Common myeloid progenitor, CD34-positive (primary cell): ENCODE measurements at regions not wholly inside any gene's neighbourhood (a gene's known extent, or its start where the extent isn't known, plus 50 kb on each side); places are given as distances from the start of the nearest gene placed in this dataset.

ENCODE experiments used
- CTCF ChIA-PET: fragments of 350-600 bp; sonication (Branson Sonifier 250); formaldehyde crosslinking; loops from one replicate; lab custom pipeline; 2021; ENCODE audit warnings: antibody characterized with exemption; lab: Charles Lee
- POLR2A ChIA-PET: fragments of 350-600 bp; sonication (Branson Sonifier 250); formaldehyde crosslinking; loops from one replicate; lab custom pipeline; 2021; ENCODE audit warnings: antibody characterized with exemption; lab: Charles Lee
- DNase-seq, 3 donors: peaks; one replicate each; pipeline versions ENCODE4 v3.0.0 to v3.0.0-alpha.2; 2013
- H3K27ac ChIP-seq, 2 experiments: 1 replicate in 1 of 2; 2 replicates in 1 of 2; pipeline ENCODE4 v1.7.0; 2013; ENCODE audit warnings: inconsistent platforms in 2 of 2, low read length in 2 of 2, mild to moderate bottlenecking in 2 of 2, low read depth in 1 of 2, moderate library complexity in 1 of 2; ENCODE audit not compliant: severe bottlenecking in 2 of 2, insufficient read depth in 1 of 2, poor library complexity in 1 of 2
- H3K27me3 ChIP-seq, 5 experiments: replicated peaks in 2 of 5; 1 replicate in 3 of 5; 2 replicates in 2 of 5; pipeline versions ENCODE4 v1.6.1 to v1.7.0; 2013; ENCODE audit warnings: low read length in 4 of 5, mild to moderate bottlenecking in 2 of 5, moderate library complexity in 2 of 5, inconsistent platforms in 1 of 5; ENCODE audit not compliant: insufficient read depth in 5 of 5, control insufficient read depth in 4 of 5
- H3K36me3 ChIP-seq, 4 experiments: 1 replicate in 2 of 4; 2 replicates in 2 of 4; pipeline versions ENCODE4 v1.6.1 to v1.7.0; 2013; ENCODE audit warnings: low read length in 3 of 4, control low read depth in 1 of 4, mild to moderate bottlenecking in 1 of 4; ENCODE audit not compliant: control insufficient read depth in 4 of 4, insufficient read depth in 4 of 4
- H3K4me1 ChIP-seq, 4 experiments: 1 replicate in 3 of 4; 2 replicates in 1 of 4; pipeline versions ENCODE4 v1.6.1 to v1.7.1; 2013; ENCODE audit warnings: low read length in 3 of 4, mild to moderate bottlenecking in 3 of 4, control low read depth in 1 of 4, inconsistent platforms in 1 of 4, moderate library complexity in 1 of 4; ENCODE audit not compliant: control insufficient read depth in 4 of 4, insufficient read depth in 4 of 4; ENCODE audit errors: control extremely low read depth in 1 of 4
- H3K4me3 ChIP-seq, 7 experiments: 1 replicate in 4 of 7; 2 replicates in 3 of 7; pipeline versions ENCODE4 v1.5.1 to v1.7.0; 2013; ENCODE audit warnings: mild to moderate bottlenecking in 7 of 7, low read length in 6 of 7, moderate library complexity in 6 of 7, inconsistent platforms in 2 of 7, low read depth in 2 of 7, control low read depth in 1 of 7; ENCODE audit not compliant: insufficient read depth in 4 of 7, control insufficient read depth in 1 of 7; ENCODE audit errors: extremely low read depth in 1 of 7
- H3K9me3 ChIP-seq, 5 experiments: 1 replicate in 4 of 5; 2 replicates in 1 of 5; pipeline versions ENCODE4 v1.6.1 to v1.7.1; 2013; ENCODE audit warnings: low read length in 4 of 5, mild to moderate bottlenecking in 2 of 5, inconsistent platforms in 1 of 5, low read depth in 1 of 5, moderate library complexity in 1 of 5; ENCODE audit not compliant: control insufficient read depth in 4 of 5, insufficient read depth in 2 of 5; ENCODE audit errors: control extremely low read depth in 1 of 5
- WGBS: methylation state at CpG from one replicate; pipeline ENCODE4 v1.1.5; 2013; ENCODE audit not compliant: insufficient coverage; 5-methylcytosine and 5-hydroxymethylcytosine counted together

- peaks cover 0 to 2% (median 0%) of the 10 kb centered on the region in 5 experiments for H3K9me3 ChIP-seq
- no peak overlapping the region for H3K27ac ChIP-seq
- no peak overlapping the region for H3K4me3 ChIP-seq
- WGBS, result 77% methylated on average over 3 of the region's 3 CpGs
- POLR2A ChIA-PET, result no interaction called here
- no peak for DNase-seq
- H3K4me1 ChIP-seq, result peaks cover 2 to 11% (median 6%) of the 10 kb centered on the region in 4 experiments
- H3K36me3 ChIP-seq, result no peaks in the 10 kb centered on the region
- CTCF ChIA-PET, result no interaction called here
- H3K27me3 ChIP-seq, result no peaks in the 10 kb centered on the region
Observed at GRCh38 chrX:38991656-38992440, 190.6 kb downstream of the MID1IP1 start.

DNA sequence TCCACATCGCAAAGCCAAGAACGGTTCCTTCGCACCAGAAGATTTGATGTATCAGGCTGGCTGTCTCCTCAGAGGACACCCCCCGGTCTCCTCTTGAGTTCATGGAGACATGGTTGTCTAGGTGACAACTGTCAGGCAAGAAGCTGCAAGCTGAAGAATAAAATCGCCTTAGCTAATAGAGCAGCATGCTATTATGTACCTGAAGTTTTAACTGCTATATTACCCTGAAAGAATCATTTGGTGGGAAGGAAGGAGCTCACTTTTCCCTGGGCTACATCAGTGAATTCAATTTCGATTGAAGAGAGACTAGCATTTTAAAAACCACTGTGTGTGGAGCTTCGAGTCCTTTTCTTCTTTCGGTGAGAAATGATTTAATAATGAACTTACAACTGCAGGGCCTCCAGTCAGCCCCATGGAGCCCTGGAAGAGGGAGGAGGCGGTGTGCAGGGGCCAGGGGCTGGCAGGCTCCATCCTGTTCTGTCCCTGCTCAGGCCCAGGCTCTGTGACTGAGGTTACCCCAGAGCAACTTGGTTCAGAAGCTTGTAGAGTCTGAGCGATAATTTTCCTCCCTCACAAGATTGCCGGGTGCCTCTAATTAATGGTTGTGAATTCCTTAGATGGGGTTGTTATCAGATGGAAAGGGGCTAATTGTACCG, 191.3 kb downstream of the MID1IP1 start:
- H3K4me1 ChIP-seq, result peaks cover 0 to 4% (median under 1%) of the 10 kb centered on the region in 4 experiments
- no peak overlapping the region for H3K27ac ChIP-seq
- peaks cover 0 to 2% (median 0%) of the 10 kb centered on the region in 5 experiments for H3K9me3 ChIP-seq
- POLR2A ChIA-PET, result no interaction called here
- CTCF ChIA-PET, result no interaction called here
- H3K36me3 ChIP-seq, result no peaks in the 10 kb centered on the region
- 89% methylated on average over 9 of the region's 12 CpGs for WGBS
- H3K27me3 ChIP-seq, result no peaks in the 10 kb centered on the region
- DNase-seq, result no peak
- no peak overlapping the region for H3K4me3 ChIP-seq

- H3K9me3 ChIP-seq, result peaks cover 0 to 2% (median 0%) of the 10 kb centered on the region in 5 experiments
- no peak for DNase-seq
- no peak overlapping the region for H3K27ac ChIP-seq
- no peak overlapping the region for H3K4me3 ChIP-seq
- CTCF ChIA-PET, result no interaction called here
- no peaks in the 10 kb centered on the region for H3K27me3 ChIP-seq
- H3K4me1 ChIP-seq, result no peaks in the 10 kb centered on the region
- no CpG with 5 or more reads among the region's 1 CpG for WGBS
- POLR2A ChIA-PET, result no interaction called here
- H3K36me3 ChIP-seq, result no peaks in the 10 kb centered on the region
Observed at GRCh38 chrX:38993500-38993899, 192.2 kb downstream of the MID1IP1 start.

- H3K9me3 ChIP-seq, result peaks cover 0 to 2% (median 0%) of the 10 kb centered on the region in 5 experiments
- no peaks in the 10 kb centered on the region for H3K36me3 ChIP-seq
- no peak for DNase-seq
- 78% methylated on average over 2 of the region's 2 CpGs for WGBS
- H3K4me3 ChIP-seq, result no peak overlapping the region
- H3K4me1 ChIP-seq, result peaks cover 0 to 3% (median 0%) of the 10 kb centered on the region in 4 experiments
- H3K27ac ChIP-seq, result no peak overlapping the region
- ChIA-PET POLR2A (no interaction called here), CTCF (no interaction called here)
- H3K27me3 ChIP-seq, result peaks cover 0 to 4% (median 0%) of the 10 kb centered on the region in 5 experiments
Observed at GRCh38 chrX:38999099-38999498, 197.8 kb downstream of the MID1IP1 start.

DNA sequence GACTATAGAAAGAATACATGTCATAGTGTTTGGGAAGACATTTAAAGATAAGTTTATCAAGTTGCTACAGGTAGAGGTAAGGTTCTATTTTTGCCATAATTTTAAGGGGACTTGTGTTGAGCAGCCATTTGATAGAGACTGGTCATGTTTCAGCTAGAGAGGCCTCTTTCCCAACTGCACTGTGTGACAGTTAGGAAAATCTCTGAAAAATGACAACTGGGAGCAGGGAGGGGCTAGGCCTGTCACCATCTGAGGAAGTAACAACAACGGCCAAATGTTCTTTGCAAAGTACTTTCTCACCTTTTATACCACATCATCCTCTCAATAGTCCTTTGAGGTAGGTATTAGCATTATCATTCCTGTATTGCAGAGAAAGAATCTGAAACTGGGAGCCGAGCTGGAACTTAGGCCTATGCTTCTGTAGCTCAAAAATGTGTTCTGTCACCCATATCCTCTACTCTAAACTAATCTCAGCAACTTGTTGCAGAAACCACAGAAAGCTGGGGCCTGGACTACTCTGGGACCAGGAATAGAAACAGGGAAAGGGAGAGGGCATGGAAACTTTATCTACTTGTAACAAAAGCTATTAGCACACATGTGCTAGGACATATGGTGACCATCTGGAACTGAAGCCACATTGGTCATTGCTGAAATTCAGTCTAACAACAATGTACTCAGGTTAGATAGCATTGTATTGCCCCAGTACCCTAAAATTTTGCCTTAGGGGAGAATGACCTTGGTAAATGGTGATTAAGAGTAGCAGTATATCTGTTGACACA, 198.9 kb downstream of the MID1IP1 start:
- DNase-seq, result no peak
- Histone ChIP-seq H3K9me3 (no peaks in the 10 kb centered on the region), H3K27ac (no peak overlapping the region), H3K27me3 (peaks cover 0 to 4% (median 0%) of the 10 kb centered on the region in 5 experiments), H3K4me1 (peaks cover 0 to 3% (median 0%) of the 10 kb centered on the region in 4 experiments), H3K36me3 (no peaks in the 10 kb centered on the region), H3K4me3 (no peak overlapping the region)
- CTCF ChIA-PET, result no interaction called here
- WGBS, result no CpG with 5 or more reads among the region's 2 CpGs
- POLR2A ChIA-PET, result no interaction called here

- WGBS, result no CpG with 5 or more reads among the region's 1 CpG
- no peak for DNase-seq
- POLR2A ChIA-PET, result no interaction called here
- Histone ChIP-seq H3K36me3 (no peaks in the 10 kb centered on the region), H3K4me3 (no peak overlapping the region), H3K4me1 (peaks cover 0 to 3% (median 0%) of the 10 kb centered on the region in 4 experiments), H3K9me3 (no peaks in the 10 kb centered on the region), H3K27ac (no peak overlapping the region), H3K27me3 (peaks cover 0 to 4% (median 0%) of the 10 kb centered on the region in 5 experiments)
- CTCF ChIA-PET, result no interaction called here
Observed at GRCh38 chrX:39000802-39001201, 199.5 kb downstream of the MID1IP1 start.
